ENCODE measurements at regions not wholly inside any gene's neighbourhood (a gene's known extent, or its start where the extent isn't known, plus 50 kb on each side); places are given as distances from the start of the nearest gene placed in this dataset.

- peak; percentile 40 for DNase-seq
- H3K27ac ChIP-seq, result no peak overlapping the region
- in situ Hi-C loops (cut with HindIII; ENCODE audit: low pct_ligation_motif_present, low sequenced_read_pairs), result no loop called here
- H3K4me3 ChIP-seq (ENCODE audit: low read depth, low read length), result no peak overlapping the region
- no peaks in the 10 kb centered on the region for H3K27me3 ChIP-seq (replicated peaks)
- no peaks in the 10 kb centered on the region for H3K36me3 ChIP-seq (replicated peaks)
- TF ChIP-seq CTCF (IDR thresholded peaks at IDR 0.05; ENCODE audit: low read depth, low read length, missing control alignments), result no peak
Measured at GRCh38 chr4:98746530-98746929, 88.1 kb upstream of the TSPAN5 start.

GRCh38 chr4:98745366-98745765 is 87.0 kb upstream of the TSPAN5 start:
- in situ Hi-C loops (cut with HindIII; ENCODE audit: low pct_ligation_motif_present, low sequenced_read_pairs), result no loop called here
- Histone ChIP-seq H3K4me3 (ENCODE audit: low read depth, low read length) (no peak overlapping the region), H3K27me3 (replicated peaks) (no peaks in the 10 kb centered on the region), H3K27ac (no peak overlapping the region), H3K36me3 (replicated peaks) (no peaks in the 10 kb centered on the region)
- TF ChIP-seq CTCF (IDR thresholded peaks at IDR 0.05; ENCODE audit: low read depth, low read length, missing control alignments), result peak; percentile 58
- peak; percentile 16 for DNase-seq

- no peak for TF ChIP-seq CTCF (IDR thresholded peaks at IDR 0.05; ENCODE audit: low read depth, low read length, missing control alignments)
- in situ Hi-C loops (cut with HindIII; ENCODE audit: low pct_ligation_motif_present, low sequenced_read_pairs), result no loop called here
- no peak overlapping the region for H3K4me3 ChIP-seq (ENCODE audit: low read depth, low read length)
- no peak for DNase-seq
- no peak overlapping the region for H3K27ac ChIP-seq
- H3K27me3 ChIP-seq (replicated peaks), result no peaks in the 10 kb centered on the region
- no peaks in the 10 kb centered on the region for H3K36me3 ChIP-seq (replicated peaks)
Measured at GRCh38 chr4:98744372-98745150, 86.2 kb upstream of the TSPAN5 start.

- H3K27ac ChIP-seq, result no peak overlapping the region
- in situ Hi-C loops (cut with HindIII; ENCODE audit: low pct_ligation_motif_present, low sequenced_read_pairs), result no loop called here
- H3K4me3 ChIP-seq (ENCODE audit: low read depth, low read length), result no peak overlapping the region
Measured at GRCh38 chr4:98741952-98742351, 83.5 kb upstream of the TSPAN5 start.

DNA sequence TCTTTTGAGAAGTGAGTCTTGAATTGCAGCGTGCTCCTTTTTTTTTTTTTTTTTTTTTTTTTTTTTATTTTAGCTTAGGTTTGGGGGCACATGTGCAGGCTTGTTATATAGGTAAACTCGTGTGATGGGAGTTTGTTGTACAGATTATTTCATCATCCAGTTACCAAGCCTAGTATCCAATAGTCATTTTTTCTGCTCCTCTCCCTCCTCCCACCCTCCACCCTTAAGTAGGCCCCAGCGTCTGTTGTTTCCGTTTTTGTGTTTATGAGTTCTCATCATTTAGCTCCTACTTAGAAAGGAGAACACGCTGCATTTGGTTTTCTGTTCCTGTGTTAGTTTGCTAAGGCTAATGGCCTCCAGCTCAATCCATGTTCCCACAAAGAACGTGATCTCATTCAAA is 81.3 kb upstream of the TSPAN5 start:
- no peak for TF ChIP-seq CTCF (IDR thresholded peaks at IDR 0.05; ENCODE audit: low read depth, low read length, missing control alignments)
- in situ Hi-C loops (cut with HindIII; ENCODE audit: low pct_ligation_motif_present, low sequenced_read_pairs), result no loop called here
- no peak overlapping the region for H3K4me3 ChIP-seq (ENCODE audit: low read depth, low read length)
- no peak for DNase-seq
- H3K36me3 ChIP-seq (replicated peaks), result no peaks in the 10 kb centered on the region
- no peak overlapping the region for H3K27ac ChIP-seq
- no peaks in the 10 kb centered on the region for H3K27me3 ChIP-seq (replicated peaks)

More at GRCh38 chr4:98741952-98742351, 83.5 kb upstream of the TSPAN5 start:
- Histone ChIP-seq H3K36me3 (replicated peaks) (no peaks in the 10 kb centered on the region), H3K27me3 (replicated peaks) (no peaks in the 10 kb centered on the region)
- TF ChIP-seq CTCF (IDR thresholded peaks at IDR 0.05; ENCODE audit: low read depth, low read length, missing control alignments), result no peak
- no peak for DNase-seq

GRCh38 chr4:98733601-98734000 is 75.2 kb upstream of the TSPAN5 start:
- Histone ChIP-seq H3K27me3 (replicated peaks) (no peaks in the 10 kb centered on the region), H3K4me3 (ENCODE audit: low read depth, low read length) (no peak overlapping the region), H3K27ac (no peak overlapping the region), H3K36me3 (replicated peaks) (no peaks in the 10 kb centered on the region)
- TF ChIP-seq CTCF (IDR thresholded peaks at IDR 0.05; ENCODE audit: low read depth, low read length, missing control alignments), result no peak
- in situ Hi-C loops (cut with HindIII; ENCODE audit: low pct_ligation_motif_present, low sequenced_read_pairs), result no loop called here
- no peak for DNase-seq
